Stimulated activated CD8-positive, alpha-beta memory T cell treated with anti-CD3 and anti-CD28 coated beads, Interleukin-7, amount 100 ng/mL, for 48 hours (primary cell): ENCODE measurements at regions not wholly inside any gene's neighbourhood (a gene's known extent, or its start where the extent isn't known, plus 50 kb on each side); places are given as distances from the start of the nearest gene placed in this dataset.
"Not testable (repeated sequence)": the region's sequence is repeated elsewhere in the genome, so short reads cannot be mapped to it uniquely, and the experiment has no call there.

ENCODE experiments used
- DNase-seq, 2 donors: peaks; one replicate each; pipeline ENCODE4 v3.0.0-alpha.2; 2020; ENCODE audit warnings: low read depth in 1 of 2; ENCODE audit errors: extremely low read depth in 1 of 2

- DNase-seq: no peak
Measured at GRCh38 chr6:115310156-115310555, 750.5 kb downstream of the FRK start.

GRCh38 chr6:115302731-115303130 lies 758.0 kb downstream of the FRK start:
- no peak for DNase-seq

DNA sequence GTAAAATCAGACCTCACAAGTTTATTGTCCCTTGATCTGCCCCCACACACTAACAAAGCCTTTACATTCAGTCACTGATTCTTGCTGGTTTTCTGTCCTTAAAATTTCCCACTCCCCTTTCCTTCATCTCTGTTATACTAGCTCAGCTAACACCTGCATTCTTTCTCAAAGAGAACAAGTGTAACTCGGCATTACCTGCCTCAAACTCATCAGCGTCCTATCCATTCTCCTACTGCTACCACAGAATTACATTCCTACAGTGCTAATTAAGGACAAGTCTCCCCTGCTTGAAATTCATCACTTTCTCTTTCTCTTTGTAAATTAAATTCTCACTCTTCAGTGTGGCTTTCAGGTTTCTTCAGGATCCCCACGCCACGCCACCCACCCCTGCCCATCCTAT lies 773.2 kb downstream of the FRK start:
- DNase-seq: no peak

- DNase-seq: no peak
Measured at GRCh38 chr6:115276881-115277565, 783.7 kb downstream of the FRK start.

DNA sequence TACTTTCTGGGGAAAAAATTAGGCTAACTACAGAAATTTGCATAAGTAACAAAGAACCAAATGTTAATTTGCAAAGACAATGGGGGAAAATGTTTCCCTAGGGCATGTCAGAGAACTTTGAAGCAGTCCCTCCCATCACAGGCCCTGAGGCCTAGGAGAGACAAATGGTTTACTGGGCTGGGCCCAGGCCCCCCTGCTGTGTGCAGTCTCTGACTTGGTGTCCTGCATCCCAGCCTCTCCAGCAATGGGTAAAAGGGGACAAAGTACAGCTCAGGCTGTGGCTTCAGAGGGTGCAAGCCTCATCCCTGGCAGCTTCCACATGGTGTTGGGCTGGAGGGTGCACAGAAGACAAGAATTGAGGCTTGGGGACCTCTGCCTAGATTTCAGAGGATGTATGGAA lies 788.4 kb downstream of the FRK start:
- DNase-seq: no peak

DNA sequence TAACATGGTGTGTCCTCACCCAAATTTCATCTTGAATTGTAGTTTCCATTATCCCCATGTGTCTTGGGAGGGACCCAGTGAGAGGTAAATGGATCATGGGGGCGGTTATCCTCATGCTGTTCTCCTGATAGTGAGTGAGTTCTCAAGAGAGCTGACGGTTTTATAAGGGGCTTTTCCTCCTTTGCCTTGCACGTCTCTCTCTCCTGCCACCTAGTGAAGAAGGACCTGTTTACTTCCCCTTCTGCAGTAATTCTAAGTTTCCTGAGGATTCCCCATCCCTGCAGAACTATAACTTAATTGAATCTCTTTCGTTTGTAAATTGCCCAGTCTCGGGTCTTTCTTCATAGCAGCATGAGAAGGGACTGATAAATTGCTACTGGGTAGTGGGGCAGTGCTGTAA lies 789.3 kb downstream of the FRK start:
- no peak for DNase-seq

DNA sequence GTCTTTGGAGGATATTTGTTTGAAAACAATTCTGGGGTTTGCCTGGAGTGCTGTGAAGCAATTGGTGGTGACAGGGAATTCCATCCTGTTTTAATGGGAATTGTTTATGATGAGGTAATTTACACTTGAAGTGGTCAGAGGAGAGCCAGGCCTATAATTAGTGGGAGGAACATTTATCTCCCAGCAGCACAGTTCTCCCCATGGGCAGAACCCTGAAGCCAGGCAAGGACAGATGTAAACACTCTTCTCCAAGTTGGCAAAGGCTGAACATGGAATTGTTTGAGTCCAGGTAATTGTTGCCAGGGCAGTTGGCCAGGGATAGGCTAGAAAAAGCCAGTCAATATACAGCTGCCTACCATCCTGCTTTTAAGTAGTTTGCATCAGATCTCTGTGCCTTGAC lies 789.7 kb downstream of the FRK start:
- no peak for DNase-seq

- no peak for DNase-seq
Measured at GRCh38 chr6:115241373-115241772, 819.3 kb downstream of the FRK start.

GRCh38 chr6:115221198-115221597 lies 839.5 kb downstream of the FRK start:
- no peak for DNase-seq

DNA sequence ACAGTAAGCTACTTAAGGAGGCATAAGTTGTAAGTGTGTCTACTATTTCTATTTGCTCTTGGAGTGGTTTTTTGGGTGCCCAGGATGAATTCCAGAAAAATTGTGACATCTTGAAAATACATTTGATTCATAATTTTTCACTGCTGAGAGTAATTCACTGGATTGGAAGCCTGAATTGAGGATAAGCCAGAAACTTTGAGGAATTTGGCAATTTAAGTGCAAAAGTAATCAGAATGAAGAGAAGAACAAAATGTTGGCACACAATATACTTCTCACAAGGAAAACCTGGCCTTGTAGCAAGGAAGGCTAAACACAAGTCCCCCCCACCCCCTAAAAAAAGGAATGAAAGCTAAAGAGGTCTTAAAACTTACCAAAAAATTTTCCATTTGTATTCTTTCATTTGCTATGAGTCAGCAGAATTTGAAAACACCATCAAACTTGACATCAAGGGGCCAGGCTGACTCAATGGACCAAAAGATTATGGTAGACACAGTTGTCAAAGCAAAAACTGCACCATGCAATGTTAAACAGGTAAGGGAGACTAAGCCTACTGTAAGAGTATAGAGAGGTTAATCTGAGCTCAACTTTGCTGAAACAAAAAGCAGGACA lies 840.0 kb downstream of the FRK start:
- no peak for DNase-seq

GRCh38 chr6:115219645-115220044 lies 841.0 kb downstream of the FRK start:
- DNase-seq: no peak

GRCh38 chr6:115216835-115217234 lies 843.9 kb downstream of the FRK start:
- no peak for DNase-seq

DNA sequence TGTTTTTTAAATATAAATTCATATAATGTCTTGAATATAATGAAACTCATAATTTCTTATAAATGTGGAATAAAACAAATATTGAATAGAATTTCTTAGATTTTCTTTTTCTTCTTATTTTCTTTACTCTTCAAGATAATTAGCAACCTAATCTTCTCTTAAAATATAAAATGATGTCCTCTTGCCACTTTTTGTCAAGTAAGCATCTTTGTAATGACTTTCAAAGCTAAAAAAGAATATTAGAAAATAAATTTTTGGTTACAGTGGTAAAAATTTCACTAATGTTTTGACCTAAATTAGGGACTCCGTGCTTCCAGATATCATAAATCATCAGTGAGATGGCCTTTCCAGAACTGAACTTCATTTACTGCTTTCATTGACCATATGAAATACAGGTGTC lies 846.4 kb downstream of the FRK start:
- no peak for DNase-seq

DNA sequence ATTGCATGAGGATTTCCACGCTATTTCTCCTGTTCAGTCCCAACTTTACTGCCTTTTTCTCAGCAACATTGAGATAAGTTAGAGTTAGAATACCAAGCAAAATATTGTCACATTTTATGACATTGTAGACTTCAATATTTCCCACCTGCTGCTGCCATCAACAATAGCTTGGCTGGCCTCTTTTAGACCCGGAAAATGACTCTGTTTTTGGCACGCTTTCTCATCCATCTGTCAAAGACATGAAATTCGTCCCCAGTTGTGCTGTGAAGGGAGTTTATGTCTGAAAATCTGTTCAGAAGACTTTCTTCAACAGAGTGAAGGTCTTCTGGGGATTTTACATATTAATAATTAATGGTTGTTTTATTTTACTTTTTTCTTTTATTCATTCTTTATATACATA lies 857.3 kb downstream of the FRK start:
- no peak for DNase-seq

DNA sequence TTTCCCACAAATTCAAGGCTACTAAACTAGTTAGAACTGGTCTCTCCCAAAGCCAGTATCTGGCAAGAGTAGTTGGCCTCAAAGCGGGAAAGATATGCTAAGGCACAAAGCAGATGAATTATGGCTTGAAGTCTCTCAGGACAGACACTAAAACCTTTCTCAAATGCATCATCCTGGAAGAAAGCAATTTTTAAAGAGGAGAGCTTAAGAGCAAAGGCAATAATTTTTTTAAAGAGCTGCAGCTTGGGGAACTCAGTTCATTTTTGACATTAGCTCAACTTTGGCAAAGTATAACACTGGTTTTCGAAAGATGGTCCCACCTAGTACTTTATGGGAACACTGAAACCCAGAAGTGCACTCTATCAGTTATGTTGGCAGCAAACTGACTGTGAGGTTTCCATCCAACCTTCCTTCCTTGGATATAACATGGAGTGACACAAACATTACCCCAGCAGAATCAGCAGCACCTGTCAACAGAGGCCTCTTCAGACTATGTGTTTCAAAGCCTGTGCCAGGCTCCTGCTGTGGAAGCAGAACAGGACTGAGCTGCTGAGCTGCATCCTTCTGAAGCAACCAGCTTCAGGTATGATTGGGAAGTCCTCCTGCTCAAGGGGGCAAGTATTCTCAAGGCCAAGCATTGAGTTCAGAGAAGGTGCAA lies 852.3 kb upstream of the HS3ST5 start:
- no peak for DNase-seq

- no peak for DNase-seq
Measured at GRCh38 chr6:115191989-115192388, 849.2 kb upstream of the HS3ST5 start.

- no peak for DNase-seq
Measured at GRCh38 chr6:115190534-115190933, 847.7 kb upstream of the HS3ST5 start.

- DNase-seq: not testable (repeated sequence)
Measured at GRCh38 chr6:115175456-115175855, 832.6 kb upstream of the HS3ST5 start.

- DNase-seq: not testable (repeated sequence)
Measured at GRCh38 chr6:115165912-115166311, 823.1 kb upstream of the HS3ST5 start.

GRCh38 chr6:115159733-115160132 lies 816.9 kb upstream of the HS3ST5 start:
- no peak for DNase-seq

- DNase-seq: no peak
Measured at GRCh38 chr6:115137910-115138309, 795.1 kb upstream of the HS3ST5 start.

- DNase-seq: no peak
Measured at GRCh38 chr6:115133790-115134189, 791.0 kb upstream of the HS3ST5 start.
